HepG2 (cell line): ENCODE measurements at regions not wholly inside any gene's neighbourhood (a gene's known extent, or its start where the extent isn't known, plus 50 kb on each side); places are given as distances from the start of the nearest gene placed in this dataset.

Source experiments
- ATAC-seq: fragments of 200-7000 bp; cut with Tn5 transposase; 3 replicates; pipeline ENCODE4 v1.9.1; 2020; ENCODE audit warnings: mild to moderate bottlenecking, moderate library complexity
- BruUV-seq: library from RNA; stranded (reverse); fragments of 400-500 nt; replicated peaks from 2 replicates; lab custom pipeline; 2021; lab: Mats Ljungman, UMichigan
- CTCF ChIA-PET: fragments of 300-600 bp; formaldehyde crosslinking; extraction: SDS; loops from one replicate; lab custom pipeline; 2021; ENCODE audit warnings: low total read pairs, inconsistent platforms, low intra/inter-chr PET ratio; lab: Yijun Ruan, JAX
- POLR2A ChIA-PET: fragments of 350-600 bp; sonication (Branson Sonifier 250); formaldehyde crosslinking; loops from one replicate; lab custom pipeline; 2020; ENCODE audit warnings: antibody characterized with exemption, inconsistent platforms; lab: Yijun Ruan, JAX
- DNase-seq: peaks from one replicate; pipeline ENCODE4 v3.0.0-alpha.2; 2015; ENCODE audit warnings: low spot score
- FAIRE-seq: peaks from 3 replicates; lab custom pipeline; 2011; peaks lifted over from hg19 to GRCh38; lab: Jason Lieb, UNC
- H2AFZ ChIP-seq: one replicate; pipeline ENCODE4 v1.6.1; 2011; ENCODE audit warnings: low read length, inconsistent platforms
- H3K27ac ChIP-seq: fragments of 300-600 bp; 3 replicates; pipeline ENCODE4 v1.8.0; 2011; ENCODE audit warnings: mixed run types, mild to moderate bottlenecking, mixed read lengths, low read length, inconsistent platforms; ENCODE audit not compliant: insufficient read depth; ENCODE audit errors: extremely low read length
- H3K27me3 ChIP-seq, 2 experiments: fragments of 200-600 bp in 1 of 2; 2 replicates in 1 of 2; 3 replicates in 1 of 2; pipeline versions ENCODE4 v1.6.0 to v1.8.0; 2011; ENCODE audit warnings: low read length in 2 of 2, mild to moderate bottlenecking in 2 of 2, moderate library complexity in 2 of 2, inconsistent platforms in 1 of 2; ENCODE audit not compliant: insufficient read depth in 2 of 2, control insufficient read depth in 1 of 2
- H3K36me3 ChIP-seq, 2 experiments: fragments of 200-600 bp in 1 of 2; replicated peaks in 1 of 2; 2 replicates in 1 of 2; 3 replicates in 1 of 2; pipeline versions ENCODE4 v1.5.1 to v1.8.0; 2011; ENCODE audit warnings: low read length in 2 of 2, inconsistent platforms in 1 of 2; ENCODE audit not compliant: insufficient read depth in 2 of 2, control insufficient read depth in 1 of 2
- H3K4me1 ChIP-seq: 2 replicates; pipeline ENCODE4 v1.5.1; 2012; ENCODE audit warnings: low read length, inconsistent platforms; ENCODE audit not compliant: insufficient read depth
- H3K4me2 ChIP-seq: 2 replicates; pipeline ENCODE4 v1.6.0; 2011; ENCODE audit warnings: low read depth, low read length, inconsistent platforms
- H3K4me3 ChIP-seq, 3 experiments: fragments of 200-600 bp in 1 of 3; sonication (generic), shearing (Covaris generic) in 1 of 3; replicated peaks in 1 of 3; 2 replicates each; pipeline ENCODE4 v1.5.1; 2011 to 2016; ENCODE audit warnings: low read length in 3 of 3, inconsistent platforms in 2 of 3, low read depth in 2 of 3, mild to moderate bottlenecking in 2 of 3, control low read depth in 1 of 3, mixed read lengths in 1 of 3; ENCODE audit not compliant: insufficient read depth in 1 of 3
- H3K79me2 ChIP-seq: one replicate; pipeline ENCODE4 v1.6.1; 2011; ENCODE audit warnings: low read length, inconsistent platforms; ENCODE audit not compliant: insufficient read depth
- H3K9ac ChIP-seq: 2 replicates; pipeline ENCODE4 v1.6.0; 2011; ENCODE audit warnings: mild to moderate bottlenecking, low read depth, low read length, inconsistent platforms; ENCODE audit not compliant: insufficient read depth
- H3K9me3 ChIP-seq: 2 replicates; pipeline ENCODE4 v1.5.1; 2012; ENCODE audit warnings: mild to moderate bottlenecking, low read length
- H4K20me1 ChIP-seq: 2 replicates; pipeline ENCODE4 v1.6.0; 2011; ENCODE audit warnings: inconsistent platforms, mild to moderate bottlenecking, low read length, moderate library complexity; ENCODE audit not compliant: insufficient read depth
- ARID5B ChIP-seq: IDR thresholded peaks from 2 replicates; pipeline ENCODE4 v1.4.0; 2020; ENCODE audit warnings: mild to moderate bottlenecking, missing genetic modification reagents
- ATF7 ChIP-seq, 2 experiments: fragments of 450-650 bp in 1 of 2; sonication (generic) in 1 of 2; formaldehyde crosslinking in 1 of 2; IDR thresholded peaks; 2 replicates each; pipeline versions ENCODE4 v1.4.0 to v1.6.1; 2016 to 2020; ENCODE audit warnings: antibody characterized with exemption in 1 of 2, mild to moderate bottlenecking in 1 of 2, missing genetic modification reagents in 1 of 2
- PRDM10 ChIP-seq: sonication (generic); formaldehyde crosslinking; IDR thresholded peaks from 2 replicates; pipeline ENCODE4 v1.4.0; 2020; ENCODE audit warnings: low read depth, missing genetic modification reagents
- SNAPC4 ChIP-seq: sonication (generic); formaldehyde crosslinking; IDR thresholded peaks from 2 replicates; pipeline ENCODE4 v1.4.0; 2020; ENCODE audit warnings: mild to moderate bottlenecking, missing genetic modification reagents
- ZNF20 ChIP-seq: sonication (generic); formaldehyde crosslinking; IDR thresholded peaks from 2 replicates; pipeline ENCODE4 v1.4.0; 2020; ENCODE audit warnings: mild to moderate bottlenecking, moderate library complexity, missing genetic modification reagents
- ZNF484 ChIP-seq: sonication (generic); formaldehyde crosslinking; IDR thresholded peaks from 2 replicates; pipeline ENCODE4 v1.5.1; 2020; ENCODE audit warnings: mild to moderate bottlenecking, low read depth, missing genetic modification reagents, borderline replicate concordance
- WGBS: methylation state at CpG from one replicate; pipeline ENCODE4 v1.1.6; 2017; ENCODE audit warnings: low lambda C conversion rate; 5-methylcytosine and 5-hydroxymethylcytosine counted together
- in situ Hi-C: cut with HindIII; loops from 2 replicates; pipeline ENCODE4 v1.10.0; 2017; ENCODE audit warnings: low pct_unique_long_range_greater_than_20kb; ENCODE audit not compliant: extremely low pct_ligation_motif_present
- intact Hi-C: fragments of 100-400 bp; cut with micrococcal nuclease; formaldehyde crosslinking; loops from one replicate; pipeline ENCODE4 v1.10.0; 2022; ENCODE audit not compliant: unreplicated experiment
- TF ChIP-seq, protein P1 (sequence below), 2 experiments: sonication (generic) in 1 of 2; formaldehyde crosslinking in 1 of 2; IDR thresholded peaks; 2 replicates each; pipeline versions ENCODE4 v1.5.1 to v1.6.1; 2011 to 2020; ENCODE audit warnings: borderline replicate concordance in 1 of 2, low read depth in 1 of 2, low read length in 1 of 2, mild to moderate bottlenecking in 1 of 2, missing genetic modification reagents in 1 of 2, moderate library complexity in 1 of 2

- H3K9me3 ChIP-seq, result no peaks in the 10 kb centered on the region
- intact Hi-C loops (no loop called here), in situ Hi-C loops (no loop called here)
- ChIA-PET POLR2A (no interaction called here), CTCF (no interaction called here)
- H3K4me1 ChIP-seq, result peaks cover 17% of the 10 kb centered on the region
- no peaks in the 10 kb centered on the region for H3K79me2 ChIP-seq
- no TSS peak for BruUV-seq
- no peak overlapping the region for H3K4me3 ChIP-seq
- no peak for FAIRE-seq
- TF ChIP-seq SNAPC4 (CRISPR knock-in tag) (no peak), ZNF20 (CRISPR knock-in tag) (no peak), PRDM10 (no peak), ZNF484 (CRISPR knock-in tag) (no peak), ATF7 (IDR thresholded peaks at IDR 0.05) (no peak), ATF7 (CRISPR knock-in tag; IDR thresholded peaks at IDR 0.05) (no peak), ARID5B (no peak)
- TF ChIP-seq, protein P1, sequence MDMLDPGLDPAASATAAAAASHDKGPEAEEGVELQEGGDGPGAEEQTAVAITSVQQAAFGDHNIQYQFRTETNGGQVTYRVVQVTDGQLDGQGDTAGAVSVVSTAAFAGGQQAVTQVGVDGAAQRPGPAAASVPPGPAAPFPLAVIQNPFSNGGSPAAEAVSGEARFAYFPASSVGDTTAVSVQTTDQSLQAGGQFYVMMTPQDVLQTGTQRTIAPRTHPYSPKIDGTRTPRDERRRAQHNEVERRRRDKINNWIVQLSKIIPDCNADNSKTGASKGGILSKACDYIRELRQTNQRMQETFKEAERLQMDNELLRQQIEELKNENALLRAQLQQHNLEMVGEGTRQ (IDR thresholded peaks at IDR 0.05; ENCODE audit: low read depth, low read length), result no peak
- TF ChIP-seq, protein P1 (CRISPR knock-in tag; IDR thresholded peaks at IDR 0.05; ENCODE audit: borderline replicate concordance), result no peak
- no peaks in the 10 kb centered on the region for H4K20me1 ChIP-seq
- ATAC-seq, result no peak
- no peak overlapping the region for H3K27ac ChIP-seq
- 37% methylated on average over 3 of the region's 3 CpGs for WGBS
- H3K4me2 ChIP-seq, result no peak overlapping the region
- no peaks in the 10 kb centered on the region; a peak in 2 of 5 replicates for H3K27me3 ChIP-seq
- no peak overlapping the region for H2AFZ ChIP-seq
- no peak overlapping the region for H3K9ac ChIP-seq
- H3K36me3 ChIP-seq, result no peaks in the 10 kb centered on the region
- DNase-seq, result no peak
These were observed 163.2 kb upstream of the NCK2 start for GRCh38 chr2:105581555-105581944.
